Fibroblast of skin of scalp (primary cell): ENCODE measurements at regions not wholly inside any gene's neighbourhood (a gene's known extent, or its start where the extent isn't known, plus 50 kb on each side); places are given as distances from the start of the nearest gene placed in this dataset.
"Not testable (repeated sequence)": the region's sequence is repeated elsewhere in the genome, so short reads cannot be mapped to it uniquely, and the experiment has no call there.

Source experiments
- DNase-seq: peaks from one replicate; pipeline ENCODE4 v3.0.0-alpha.2; 2013

DNA sequence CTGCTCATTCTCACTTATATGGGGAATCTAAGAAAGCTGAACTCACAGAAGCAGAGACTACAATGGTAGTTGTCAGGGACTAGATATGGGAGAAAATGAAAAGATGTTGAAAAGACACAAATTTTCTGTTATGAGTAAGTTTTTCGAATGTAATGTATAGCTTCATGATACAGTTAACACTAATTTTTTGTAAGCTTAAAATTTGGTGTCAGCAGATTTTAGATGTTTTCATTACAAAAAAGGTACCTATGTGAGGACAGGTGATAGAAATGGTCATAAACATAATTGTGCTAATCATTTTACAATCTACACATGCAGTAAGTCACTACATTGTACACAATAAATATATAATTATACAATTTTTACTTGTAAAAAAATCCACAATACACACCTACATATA lies 286.6 kb downstream of the ZNF33B start:
- no peak for DNase-seq

DNA sequence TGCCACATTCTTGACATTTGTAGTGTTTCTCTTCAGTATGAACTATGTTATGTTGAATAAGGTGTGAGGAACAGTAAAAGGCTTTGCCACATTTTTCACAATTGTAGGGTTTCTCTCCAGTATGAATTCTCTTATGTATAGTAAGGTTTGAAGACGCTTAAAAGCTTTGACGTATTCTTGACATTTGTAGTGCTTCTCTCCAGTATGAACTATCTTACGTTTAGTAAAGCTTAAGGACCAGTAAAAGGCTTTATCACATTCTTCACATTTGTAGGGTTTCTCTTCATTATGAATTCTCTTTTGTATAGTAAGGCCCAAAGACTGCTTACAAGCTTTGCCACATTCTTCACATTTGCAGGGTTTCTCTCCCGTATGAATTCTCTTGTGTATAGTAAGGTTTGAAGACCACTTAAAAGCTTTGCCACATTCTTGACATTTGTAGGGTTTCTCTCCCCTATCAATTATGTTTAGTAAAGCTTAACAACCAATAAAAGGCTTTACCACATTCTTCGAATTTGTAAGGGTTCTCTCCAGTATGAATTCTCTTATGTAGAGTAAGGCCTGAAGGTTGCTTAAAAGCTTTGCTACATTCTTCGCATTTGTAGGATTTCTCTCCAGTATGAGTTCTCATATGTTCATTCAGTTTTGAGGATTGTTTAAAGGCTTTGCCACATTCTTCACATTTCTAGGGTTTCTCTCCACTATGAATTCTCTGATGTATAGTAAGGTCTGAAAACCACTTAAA lies 301.6 kb downstream of the ZNF33B start:
- not testable (repeated sequence) for DNase-seq

DNA sequence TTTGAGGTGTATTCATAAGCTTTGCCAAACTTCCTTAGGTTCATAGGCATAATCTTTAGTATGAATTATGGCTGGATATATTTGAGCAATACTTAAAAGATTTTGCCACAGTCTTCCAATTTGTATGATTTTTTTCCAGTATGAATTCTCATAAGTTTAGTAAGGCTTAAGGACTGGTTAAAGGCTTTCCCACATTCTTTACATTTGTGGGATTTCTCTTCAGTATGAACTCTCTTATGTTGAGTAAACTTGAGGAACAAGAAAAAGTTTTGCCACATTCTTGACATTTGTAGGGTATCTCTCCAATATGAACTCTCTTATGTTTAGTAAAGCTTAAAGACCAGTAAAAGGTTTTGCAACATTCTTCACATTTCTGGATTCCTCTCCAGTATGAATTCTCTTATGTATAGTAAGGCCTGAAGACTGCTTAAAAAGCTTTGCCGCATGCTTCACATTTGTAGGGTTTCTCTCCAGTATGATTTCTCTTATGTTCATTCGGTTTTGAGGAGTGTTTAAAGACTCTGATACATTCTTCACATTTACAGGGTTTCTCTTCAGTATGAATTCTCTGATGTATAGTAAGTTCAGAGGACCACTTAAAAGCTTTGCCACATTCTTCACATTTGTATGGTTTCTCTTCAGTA lies 302.6 kb downstream of the ZNF33B start:
- not testable (repeated sequence) for DNase-seq

DNA sequence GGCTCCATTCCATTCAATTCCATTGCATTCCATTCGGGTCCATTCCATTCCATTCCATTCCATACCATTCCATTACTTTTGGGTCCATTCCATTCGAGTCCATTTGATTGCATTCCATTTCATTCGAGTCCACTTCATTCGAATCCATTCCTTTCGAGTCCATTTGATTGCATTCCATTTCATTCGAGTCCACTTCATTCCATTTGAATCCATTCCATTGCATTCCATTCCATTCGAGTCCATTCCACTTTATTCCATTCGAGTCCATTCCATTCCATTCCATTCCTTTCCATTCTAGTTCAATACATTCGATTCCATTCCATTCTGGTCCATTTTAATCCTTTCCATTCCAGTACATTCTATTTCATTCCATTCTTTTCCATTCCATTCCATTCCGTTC lies 334.0 kb downstream of the ZNF33B start:
- no peak for DNase-seq

DNA sequence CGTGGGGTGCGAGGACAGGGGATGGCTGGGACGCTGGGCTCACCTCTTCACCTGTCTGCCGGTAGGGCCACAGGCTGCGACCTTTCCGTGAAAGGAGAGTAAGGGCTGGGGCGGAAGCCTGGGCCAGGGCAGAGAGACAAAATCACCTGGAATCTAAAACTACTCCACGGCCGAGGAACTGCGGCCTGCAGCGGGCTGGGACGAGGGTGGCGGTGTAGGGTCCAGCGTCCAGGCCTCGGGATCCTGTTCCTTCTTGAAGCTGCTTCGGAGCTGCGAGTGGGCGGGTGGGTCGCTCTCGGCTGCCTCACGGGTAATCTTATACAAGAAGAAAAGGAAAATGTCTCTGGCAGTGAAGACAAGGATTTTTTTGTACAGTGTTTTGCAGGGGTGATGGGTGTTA lies 356.5 kb downstream of the ZNF33B start:
- DNase-seq, result not testable (repeated sequence)

DNA sequence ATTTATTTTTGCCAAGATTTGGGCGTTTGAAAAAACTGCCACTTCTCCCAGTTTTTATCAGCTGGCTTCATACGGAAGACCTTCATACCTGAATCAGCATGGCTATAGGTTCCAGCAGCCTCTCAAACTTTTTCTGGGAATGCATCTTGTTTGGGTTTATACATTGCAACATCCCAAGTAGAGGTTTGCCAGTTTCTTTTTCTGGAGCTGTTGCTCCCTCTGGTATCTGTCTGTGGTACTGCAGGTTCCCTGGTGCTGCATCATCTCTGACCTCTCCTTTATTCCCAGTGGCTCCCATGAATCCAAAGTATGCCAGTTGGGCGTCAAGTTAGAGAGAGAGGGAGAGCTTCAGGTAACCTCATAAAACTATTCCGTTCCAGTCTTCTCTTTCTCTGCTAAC lies 368.6 kb downstream of the ZNF33B start:
- not testable (repeated sequence) for DNase-seq

DNA sequence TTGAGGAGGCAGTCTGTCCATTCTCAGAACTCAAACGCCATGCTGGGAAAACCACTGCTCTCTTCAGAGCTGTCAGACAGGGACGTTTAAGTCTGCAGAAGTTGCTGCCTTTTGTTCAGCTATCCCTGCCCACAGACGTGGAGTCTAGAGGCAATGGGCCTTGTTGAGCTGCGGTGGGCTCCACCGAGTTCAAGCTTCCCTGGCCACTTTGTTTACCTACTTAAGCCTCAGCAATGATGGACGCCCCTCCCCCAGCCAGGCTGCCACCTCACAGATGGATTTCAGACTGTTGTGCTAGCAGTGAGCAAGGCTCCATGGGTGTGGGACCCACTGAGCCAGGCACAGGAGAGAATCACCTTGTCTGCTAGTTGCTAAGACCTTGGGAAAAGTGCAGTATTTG lies 375.1 kb downstream of the ZNF33B start:
- not testable (repeated sequence) for DNase-seq

DNA sequence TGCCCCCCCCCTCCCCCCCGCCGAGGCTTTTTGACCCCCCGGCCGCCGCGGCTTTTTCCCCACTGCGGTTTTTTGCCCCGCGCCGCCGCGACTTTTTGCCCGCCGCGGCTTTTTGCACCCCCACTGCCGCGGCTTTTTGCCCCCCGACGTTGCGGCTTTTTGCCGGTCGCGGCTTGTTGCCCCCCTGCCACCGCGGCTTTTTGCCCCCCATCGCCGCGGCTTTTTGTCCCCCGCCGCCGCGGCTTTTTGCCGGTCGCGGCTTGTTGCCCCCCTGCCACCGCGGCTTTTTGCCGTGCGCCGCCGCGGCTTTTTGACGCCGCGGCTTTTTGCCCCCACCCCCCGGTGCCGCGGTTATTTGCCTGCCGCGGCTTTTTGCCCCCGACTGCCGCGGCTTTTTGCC lies 395.4 kb downstream of the ZNF33B start:
- DNase-seq, result not testable (repeated sequence)

DNA sequence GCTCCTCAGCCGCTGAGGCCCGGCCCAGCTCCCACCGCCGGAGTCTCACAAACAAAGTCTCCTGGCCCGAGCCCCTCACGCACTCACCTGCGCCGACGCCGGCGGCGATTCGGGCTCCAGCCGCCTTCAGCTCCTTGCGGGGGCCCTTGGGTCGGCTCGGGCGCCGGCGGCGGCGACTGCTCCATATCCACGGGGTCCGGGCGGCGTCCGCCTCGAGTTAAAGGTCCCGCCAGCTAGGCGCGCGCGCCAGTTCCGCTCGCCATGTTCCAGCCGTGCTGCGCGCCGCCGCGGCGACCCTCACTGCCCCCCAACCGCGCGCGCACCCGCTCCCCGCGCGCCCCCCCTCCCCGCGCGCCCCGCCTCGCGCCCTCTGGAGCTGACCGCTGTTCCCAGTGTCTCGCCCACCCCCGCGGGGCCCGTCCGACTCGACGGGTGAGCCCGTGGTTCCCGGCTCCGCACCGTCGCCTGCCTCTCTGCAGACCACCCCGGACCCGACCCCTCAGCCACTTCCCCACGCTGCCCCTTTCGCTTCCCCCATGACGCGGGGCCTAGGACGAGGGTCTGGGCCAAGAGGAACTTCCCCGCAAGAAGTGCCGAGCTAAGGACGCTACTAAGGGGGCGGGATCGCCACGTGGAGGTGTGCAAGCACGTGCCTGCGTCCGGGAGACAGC lies 396.1 kb downstream of the ZNF33B start:
- DNase-seq, result no peak

DNA sequence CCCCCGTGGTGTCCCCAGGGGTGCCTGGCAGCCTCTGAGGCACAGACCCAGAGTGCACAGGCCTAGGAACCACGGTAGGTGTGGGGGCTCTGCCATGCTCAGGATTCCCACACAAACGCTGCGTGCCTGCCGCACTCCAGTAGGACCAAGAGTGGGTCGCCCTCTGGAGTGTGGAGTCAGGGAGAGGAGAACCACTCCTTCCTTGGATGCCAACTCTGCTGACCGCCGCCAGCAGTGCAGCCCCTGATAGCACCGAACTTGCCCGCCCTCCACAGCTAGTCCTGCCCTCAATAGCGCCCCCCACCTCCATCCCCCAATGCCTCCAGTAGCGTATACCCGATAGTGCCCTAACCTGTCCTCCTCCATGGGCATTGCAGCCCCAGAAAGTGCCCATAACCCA lies 402.0 kb downstream of the ZNF33B start:
- not testable (repeated sequence) for DNase-seq

DNA sequence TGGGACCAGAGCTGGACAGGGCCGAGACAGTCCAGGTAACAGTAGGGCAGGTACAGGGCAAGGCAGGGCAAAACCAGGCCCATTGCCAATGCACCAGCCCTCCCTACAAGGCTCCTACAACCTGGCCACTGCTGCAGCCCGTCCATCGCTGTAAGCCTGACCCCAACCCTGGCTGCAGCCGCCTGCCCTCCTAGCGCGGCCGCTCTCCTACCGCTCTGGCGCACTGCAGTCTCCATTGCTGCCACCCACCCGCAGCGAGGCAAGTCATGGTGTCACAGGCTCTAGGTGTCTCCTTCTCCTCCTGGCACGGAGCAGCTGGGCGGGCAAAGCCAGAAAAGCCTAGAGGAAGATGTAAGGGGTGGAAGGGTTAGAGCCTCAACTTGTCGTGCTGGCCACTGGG lies 402.6 kb downstream of the ZNF33B start:
- DNase-seq, result not testable (repeated sequence)

DNA sequence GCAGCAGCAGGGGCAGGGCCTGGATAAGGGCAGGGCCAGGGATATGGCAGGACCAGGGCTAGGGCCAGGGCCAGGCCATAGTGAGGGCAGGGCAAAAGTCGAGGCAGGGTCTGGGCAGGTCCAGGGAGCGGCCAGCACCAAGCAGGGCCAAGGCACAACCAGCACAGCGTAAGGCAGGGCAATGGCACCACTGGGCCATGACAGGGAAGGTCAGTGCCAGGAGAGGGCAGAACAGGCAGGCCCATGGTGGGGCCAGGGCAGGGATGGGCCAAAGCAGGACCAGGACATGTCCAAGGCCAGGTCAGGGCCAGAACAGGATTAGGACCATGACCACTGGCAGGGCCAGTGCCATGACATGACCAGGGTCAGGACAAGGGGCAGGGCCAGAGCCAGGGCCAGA lies 403.1 kb downstream of the ZNF33B start:
- not testable (repeated sequence) for DNase-seq

DNA sequence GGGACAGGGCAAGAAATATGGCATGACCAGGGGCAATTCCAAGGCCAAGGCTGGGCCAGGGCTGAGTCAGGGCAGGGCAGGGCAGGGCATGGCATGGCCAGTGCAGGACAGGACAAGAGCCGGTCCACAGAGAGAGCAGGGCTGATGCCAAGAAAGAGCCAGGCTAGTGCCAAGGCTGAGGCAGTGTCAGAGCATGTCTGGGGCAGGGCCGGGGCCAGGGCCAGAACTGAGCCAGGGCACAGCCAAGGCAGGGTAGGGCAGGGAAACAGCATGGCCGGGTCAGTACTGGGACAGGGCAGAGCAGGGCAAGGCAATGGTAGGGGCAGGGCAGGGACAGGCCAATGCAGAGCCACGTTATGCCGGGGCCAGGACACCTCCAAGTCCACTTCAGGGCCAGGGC lies 403.9 kb downstream of the ZNF33B start:
- not testable (repeated sequence) for DNase-seq

DNA sequence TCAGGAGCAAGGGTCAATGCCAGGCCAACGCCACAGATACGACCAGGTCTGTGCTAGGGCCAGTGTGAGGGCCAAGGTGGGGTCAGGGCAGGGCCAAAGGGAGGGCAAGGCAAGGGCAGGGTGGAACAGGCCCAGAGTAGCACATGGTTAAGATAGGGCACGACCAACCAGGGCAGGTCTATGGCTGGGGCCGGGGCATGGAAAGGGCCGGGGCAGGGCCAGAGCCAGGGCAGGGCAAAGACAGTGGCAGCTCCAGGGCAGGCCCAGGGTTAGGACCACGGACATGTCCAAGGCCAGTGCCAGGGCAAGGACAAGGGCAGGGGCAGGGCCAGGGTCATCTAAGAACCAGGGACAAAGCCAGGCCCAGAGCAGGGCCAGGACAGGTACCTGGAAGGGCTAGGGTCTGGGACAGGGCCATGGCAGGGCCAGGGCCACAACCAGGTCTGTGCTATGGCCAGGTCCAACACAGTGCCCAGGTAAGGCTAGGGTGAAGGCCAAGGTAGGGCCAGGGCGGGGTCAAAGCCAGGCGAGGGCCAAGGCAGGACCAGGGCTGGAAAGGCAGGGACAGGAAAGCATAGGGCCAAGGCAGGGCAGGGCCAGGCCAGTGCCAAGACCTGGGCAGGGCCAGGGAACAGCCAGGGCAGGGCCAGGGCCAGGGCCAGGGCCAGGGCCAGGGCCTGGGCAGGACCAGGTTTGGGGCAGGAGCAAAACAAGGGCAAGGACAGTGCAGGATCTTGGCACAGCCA lies 404.7 kb downstream of the ZNF33B start:
- not testable (repeated sequence) for DNase-seq

DNA sequence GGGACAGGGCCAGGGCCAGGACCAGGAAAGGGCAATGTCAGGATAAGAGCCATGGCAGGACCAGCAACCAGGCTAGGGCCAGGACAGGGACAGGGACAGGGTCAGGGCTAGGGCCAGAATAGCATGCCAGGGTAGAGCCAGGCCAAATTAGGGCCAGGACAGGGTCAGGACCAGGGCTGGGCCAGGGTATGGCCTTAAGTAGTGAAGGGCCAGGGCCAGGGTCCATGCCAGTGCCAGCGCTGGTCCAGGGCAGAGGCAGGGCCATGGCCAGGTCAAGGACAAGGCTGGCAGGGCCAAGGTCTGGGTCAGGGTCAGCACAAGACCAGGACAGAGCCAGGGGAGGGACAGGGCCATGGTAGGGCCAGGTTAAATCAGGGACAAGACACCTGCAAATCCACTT lies 405.4 kb downstream of the ZNF33B start:
- not testable (repeated sequence) for DNase-seq

DNA sequence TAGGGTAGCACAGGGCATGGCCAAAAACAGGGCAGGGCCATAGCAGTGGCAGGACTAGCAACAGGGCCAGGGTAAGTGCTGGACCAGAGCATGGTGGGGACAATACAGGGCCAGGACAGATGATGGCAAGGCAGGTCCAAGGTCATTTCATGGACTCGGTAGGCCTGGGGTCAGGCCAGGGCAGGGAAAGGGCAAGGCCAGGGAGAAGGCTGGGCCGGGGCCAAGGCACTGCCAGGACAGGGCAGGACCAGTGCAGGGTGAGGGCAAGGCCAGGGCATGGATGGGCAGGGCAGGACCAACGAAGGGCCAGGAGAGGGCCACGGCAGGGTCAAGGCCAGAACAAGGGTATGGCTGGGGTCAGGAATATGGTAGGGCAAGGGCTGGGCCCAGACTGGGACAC lies 407.6 kb downstream of the ZNF33B start:
- not testable (repeated sequence) for DNase-seq

DNA sequence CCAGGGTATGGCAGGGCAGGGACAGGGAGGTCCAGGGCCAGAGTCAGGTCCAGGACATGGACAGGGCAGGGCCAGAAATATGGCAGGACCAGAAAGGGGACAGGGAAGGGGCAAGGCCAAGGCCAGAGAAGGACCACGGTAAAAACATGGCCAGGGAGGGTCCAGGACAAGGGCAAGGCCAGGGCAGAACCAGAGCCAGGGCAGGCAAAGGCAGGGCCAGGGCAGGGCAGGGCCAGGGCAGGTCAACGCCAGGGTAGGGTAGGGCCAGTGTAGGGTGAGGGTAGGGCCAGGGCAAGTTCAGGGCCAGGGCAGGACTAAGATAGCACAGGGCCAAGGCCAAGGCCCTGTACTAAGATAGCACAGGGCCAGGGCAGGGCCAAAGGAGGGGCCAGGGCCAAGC lies 408.3 kb downstream of the ZNF33B start:
- DNase-seq, result not testable (repeated sequence)

DNA sequence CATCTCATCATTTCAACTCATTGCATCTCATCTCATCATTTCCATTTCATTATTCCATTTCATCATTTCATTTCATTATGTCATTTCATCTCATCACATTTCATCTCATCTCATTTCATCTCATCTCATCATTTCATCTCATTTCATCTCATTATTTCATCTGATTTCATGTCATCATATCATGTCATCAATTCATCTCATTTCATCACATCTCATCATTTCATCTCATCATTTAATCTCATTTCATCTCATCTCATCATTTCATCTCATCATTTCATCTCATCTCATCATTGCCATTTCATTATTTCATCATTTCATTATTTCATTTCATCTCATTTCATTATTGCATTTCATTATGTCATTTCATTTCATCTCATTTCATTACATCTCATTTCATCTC lies 410.5 kb downstream of the ZNF33B start:
- DNase-seq, result not testable (repeated sequence)

DNA sequence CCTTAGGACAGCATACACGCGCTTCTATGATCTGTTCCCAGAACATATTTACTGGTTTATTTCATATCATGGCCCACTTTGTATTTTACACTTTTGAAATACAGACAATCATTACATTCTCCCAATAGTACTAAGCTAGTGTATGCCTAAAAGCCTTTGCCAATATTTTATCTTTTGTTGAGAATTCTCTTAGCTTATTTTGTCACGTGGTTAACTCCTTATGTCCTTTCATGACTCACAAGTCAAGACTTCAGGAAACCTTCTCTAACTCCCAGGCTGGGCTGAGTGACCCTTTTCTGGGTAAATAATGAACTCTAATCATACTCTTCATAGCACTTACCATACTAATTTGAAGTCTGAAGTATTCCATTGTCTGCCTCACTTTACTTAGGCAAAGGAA lies 444.8 kb downstream of the ZNF33B start:
- not testable (repeated sequence) for DNase-seq

DNA sequence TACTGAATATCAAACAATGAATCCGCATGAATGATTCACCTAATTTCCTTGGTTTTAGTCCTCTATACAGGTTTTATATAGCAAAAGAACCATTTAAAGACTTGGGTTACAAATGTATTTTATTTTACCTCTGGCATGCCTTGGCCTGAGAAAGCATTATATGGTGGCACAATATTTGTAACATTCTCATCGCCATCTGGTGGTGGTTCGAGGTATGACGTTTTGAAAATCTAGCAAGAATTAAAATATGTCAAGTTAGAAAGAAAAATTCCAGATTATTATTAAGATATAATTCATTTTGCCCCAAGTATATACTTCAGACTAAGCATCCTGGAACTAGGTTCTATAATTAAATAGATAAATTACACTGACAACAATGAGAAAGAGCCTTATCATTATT lies 445.9 kb downstream of the ZNF33B start:
- DNase-seq, result not testable (repeated sequence)

DNA sequence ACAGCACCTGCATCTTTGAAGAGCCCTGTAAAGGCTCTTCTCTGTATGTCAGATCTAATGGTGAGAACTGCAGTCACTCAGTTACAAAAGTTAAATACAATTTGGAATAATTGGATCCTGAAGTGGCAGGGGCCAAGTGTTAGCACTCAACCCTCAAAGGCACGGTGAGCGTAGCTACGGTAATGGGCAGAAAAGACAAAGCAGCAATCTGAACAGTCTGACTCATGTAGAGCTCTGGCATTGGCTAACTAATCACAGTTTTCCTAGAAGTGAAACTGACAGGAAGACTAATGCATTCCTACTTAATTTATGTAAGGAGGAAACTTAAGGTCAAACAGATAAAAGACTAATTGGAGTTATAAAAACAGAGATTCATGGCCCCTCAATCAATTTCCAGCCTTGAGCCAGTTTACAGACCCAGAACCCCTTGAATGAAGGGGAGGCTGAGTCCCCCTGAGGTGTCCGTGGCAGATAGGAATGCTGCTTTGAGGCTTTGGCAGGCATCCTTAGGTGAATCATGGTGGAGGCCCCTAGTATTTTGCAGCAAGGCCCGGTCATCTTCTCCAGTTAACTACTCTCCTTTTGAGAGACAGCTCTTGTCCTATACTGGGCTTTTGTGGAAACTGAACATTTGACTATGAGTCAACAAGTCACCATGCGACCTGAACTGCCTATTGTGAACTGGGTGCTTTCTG lies 450.7 kb downstream of the ZNF33B start:
- not testable (repeated sequence) for DNase-seq
